H1 (cell line): ENCODE measurements at regions not wholly inside any gene's neighbourhood (a gene's known extent, or its start where the extent isn't known, plus 50 kb on each side); places are given as distances from the start of the nearest gene placed in this dataset.

Experiments
- CTCF ChIA-PET: fragments of 300-600 bp; sonication (Branson Sonifier 250); formaldehyde crosslinking; loops from one replicate; lab custom pipeline; 2021; ENCODE audit not compliant: partially characterized antibody; lab: Charles Lee
- POLR2A ChIA-PET: fragments of 300-600 bp; sonication (Branson Sonifier 250); formaldehyde crosslinking; loops from one replicate; lab custom pipeline; 2021; ENCODE audit warnings: inconsistent platforms; ENCODE audit not compliant: partially characterized antibody; lab: Charles Lee
- DNase-seq, 2 experiments: peaks; one replicate each; pipeline versions ENCODE4 v3.0.0 to v3.0.0-alpha.2; 2010 to 2022; ENCODE audit warnings: low spot score in 2 of 2, low read depth in 1 of 2, mixed read lengths in 1 of 2
- FAIRE-seq: peaks from 2 replicates; lab custom pipeline; 2011; peaks lifted over from hg19 to GRCh38; lab: Jason Lieb, UNC
- H2AFZ ChIP-seq: 2 replicates; pipeline ENCODE4 v1.8.1; 2012; ENCODE audit warnings: low read length, inconsistent platforms
- H2AK5ac ChIP-seq: 2 replicates; pipeline ENCODE4 v1.6.1; 2013; ENCODE audit warnings: low read depth, low read length
- H2BK120ac ChIP-seq: replicated peaks from 2 replicates; pipeline ENCODE3; 2013; ENCODE audit warnings: low read depth, low read length, inconsistent platforms
- H2BK12ac ChIP-seq: 2 replicates; pipeline ENCODE4 v1.6.1; 2013; ENCODE audit warnings: low read depth, low read length
- H2BK15ac ChIP-seq: 2 replicates; pipeline ENCODE4 v1.6.1; 2013; ENCODE audit warnings: low read length
- H2BK20ac ChIP-seq: 2 replicates; pipeline ENCODE4 v1.6.1; 2013; ENCODE audit warnings: low read length
- H2BK5ac ChIP-seq: 2 replicates; pipeline ENCODE4 v1.6.1; 2013; ENCODE audit warnings: low read depth, low read length
- H3K14ac ChIP-seq: 2 replicates; pipeline ENCODE4 v1.6.1; 2013; ENCODE audit warnings: inconsistent platforms; ENCODE audit not compliant: insufficient read length
- H3K18ac ChIP-seq: 2 replicates; pipeline ENCODE4 v1.6.1; 2013; ENCODE audit warnings: low read length; ENCODE audit errors: extremely low read depth
- H3K23ac ChIP-seq: 2 replicates; pipeline ENCODE4 v1.6.1; 2013; ENCODE audit warnings: inconsistent platforms; ENCODE audit not compliant: insufficient read length
- H3K23me2 ChIP-seq: 2 replicates; pipeline ENCODE4 v1.6.1; 2013; ENCODE audit warnings: low read depth, low read length
- H3K27ac ChIP-seq: 2 replicates; pipeline ENCODE4 v1.6.1; 2011; ENCODE audit warnings: low read depth, low read length, inconsistent platforms
- H3K27me3 ChIP-seq, 4 experiments: replicated peaks in 1 of 4; 1 replicate in 1 of 4; 2 replicates in 3 of 4; pipeline versions ENCODE4 v1.6.1 to v1.8.1; 2011 to 2013; ENCODE audit warnings: low read length in 3 of 4, mild to moderate bottlenecking in 3 of 4, inconsistent platforms in 2 of 4, mixed read lengths in 2 of 4, moderate library complexity in 1 of 4; ENCODE audit not compliant: control insufficient read depth in 3 of 4, insufficient read depth in 3 of 4; ENCODE audit errors: extremely low read depth in 1 of 4
- H3K36me3 ChIP-seq, 4 experiments: 2 replicates each; pipeline versions ENCODE4 v1.6.1 to v1.8.1; 2011 to 2013; ENCODE audit warnings: mild to moderate bottlenecking in 4 of 4, low read length in 3 of 4, moderate library complexity in 2 of 4, control low read depth in 1 of 4, inconsistent platforms in 1 of 4; ENCODE audit not compliant: insufficient read depth in 4 of 4, control insufficient read depth in 2 of 4
- H3K4ac ChIP-seq: replicated peaks from 2 replicates; pipeline ENCODE3; 2013; ENCODE audit warnings: low read length, low read depth, mixed read lengths, inconsistent platforms; ENCODE audit not compliant: insufficient read length
- H3K4me1 ChIP-seq, 4 experiments: replicated peaks in 1 of 4; 1 replicate in 1 of 4; 2 replicates in 3 of 4; pipeline versions ENCODE4 v1.6.1 to v1.8.1; 2011 to 2013; ENCODE audit warnings: low read length in 3 of 4, inconsistent platforms in 2 of 4, mixed read lengths in 1 of 4; ENCODE audit not compliant: insufficient read depth in 4 of 4, control insufficient read depth in 3 of 4
- H3K4me2 ChIP-seq, 2 experiments: 2 replicates each; pipeline versions ENCODE4 v1.6.1 to v1.8.1; 2011 to 2013; ENCODE audit warnings: low read depth in 2 of 2, low read length in 2 of 2, control low read depth in 1 of 2, inconsistent platforms in 1 of 2, mild to moderate bottlenecking in 1 of 2; ENCODE audit not compliant: insufficient read depth in 1 of 2
- H3K4me3 ChIP-seq, 4 experiments: fragments of 200-600, 300-600 bp in 1 of 4; sonication (generic), shearing (Covaris generic), sonication (Bioruptor Twin) in 1 of 4; 2 replicates each; pipeline versions ENCODE4 v1.5.1 to v1.8.1; 2011 to 2016; ENCODE audit warnings: low read length in 4 of 4, low read depth in 3 of 4, control low read depth in 2 of 4, inconsistent platforms in 2 of 4, mild to moderate bottlenecking in 2 of 4, mixed read lengths in 1 of 4, moderate library complexity in 1 of 4; ENCODE audit not compliant: insufficient read depth in 2 of 4; ENCODE audit errors: extremely low read depth in 1 of 4
- H3K56ac ChIP-seq: replicated peaks from 2 replicates; pipeline ENCODE3; 2013; ENCODE audit warnings: low read depth, mild to moderate bottlenecking, mixed read lengths, low read length, inconsistent platforms; ENCODE audit not compliant: insufficient read length
- H3K79me1 ChIP-seq: 2 replicates; pipeline ENCODE4 v1.6.1; 2013; ENCODE audit warnings: low read depth, low read length, control low read depth
- H3K79me2 ChIP-seq, 2 experiments: 2 replicates each; pipeline versions ENCODE4 v1.6.1 to v1.8.1; 2012 to 2013; ENCODE audit warnings: low read length in 2 of 2, mild to moderate bottlenecking in 2 of 2, inconsistent platforms in 1 of 2; ENCODE audit not compliant: insufficient read depth in 2 of 2, control insufficient read depth in 1 of 2
- H3K9ac ChIP-seq, 4 experiments: replicated peaks in 1 of 4; 1 replicate in 1 of 4; 2 replicates in 3 of 4; pipeline versions ENCODE4 v1.6.1 to v1.8.1; 2011 to 2013; ENCODE audit warnings: low read depth in 3 of 4, low read length in 3 of 4, control low read depth in 2 of 4, mild to moderate bottlenecking in 2 of 4, moderate library complexity in 2 of 4, inconsistent platforms in 1 of 4; ENCODE audit errors: extremely low read depth in 1 of 4
- H3K9me3 ChIP-seq, 2 experiments: 2 replicates each; pipeline versions ENCODE4 v1.6.1 to v1.8.1; 2012 to 2013; ENCODE audit warnings: mild to moderate bottlenecking in 2 of 2, moderate library complexity in 2 of 2, control low read depth in 1 of 2, inconsistent platforms in 1 of 2, low read depth in 1 of 2, low read length in 1 of 2, mixed read lengths in 1 of 2; ENCODE audit not compliant: insufficient read depth in 2 of 2
- H4K20me1 ChIP-seq, 2 experiments: replicated peaks in 1 of 2; 2 replicates each; pipeline versions ENCODE3 to v1.8.1; 2011 to 2013; ENCODE audit warnings: inconsistent platforms in 2 of 2, low read length in 2 of 2, mild to moderate bottlenecking in 1 of 2; ENCODE audit not compliant: insufficient read depth in 2 of 2, control insufficient read depth in 1 of 2
- H4K5ac ChIP-seq: 2 replicates; pipeline ENCODE4 v1.6.1; 2013; ENCODE audit warnings: low read length, low read depth, mixed read lengths, inconsistent platforms; ENCODE audit not compliant: insufficient read length
- H4K8ac ChIP-seq: 2 replicates; pipeline ENCODE4 v1.8.0; 2013; ENCODE audit warnings: mild to moderate bottlenecking, moderate library complexity, low read length, inconsistent platforms; ENCODE audit not compliant: insufficient read depth; ENCODE audit errors: extremely low read depth
- H4K91ac ChIP-seq: replicated peaks from 2 replicates; pipeline ENCODE3; 2013; ENCODE audit warnings: low read length, mixed read lengths, inconsistent platforms; ENCODE audit not compliant: insufficient read length
- CHD2 ChIP-seq: IDR thresholded peaks from 2 replicates; pipeline ENCODE4 v1.6.1; 2012; ENCODE audit warnings: low read length, improper control_type of control experiment
- KDM1A ChIP-seq: fragments of 200-600, 300-600 bp; sonication (generic); IDR thresholded peaks from 2 replicates; pipeline ENCODE4 v1.7.1; 2016; ENCODE audit warnings: mild to moderate bottlenecking, low read length, borderline replicate concordance
- RFX5 ChIP-seq: IDR thresholded peaks from 2 replicates; pipeline ENCODE4 v1.6.1; 2011; ENCODE audit warnings: low read depth, low read length, improper control_type of control experiment, borderline replicate concordance
- SIX5 ChIP-seq: IDR thresholded peaks from 2 replicates; pipeline ENCODE4 v1.6.1; 2011; ENCODE audit warnings: mild to moderate bottlenecking, low read depth, low read length
- TEAD4 ChIP-seq: IDR thresholded peaks from 2 replicates; pipeline ENCODE4 v1.6.1; 2012; ENCODE audit warnings: low read depth, low read length, inconsistent platforms, mixed read lengths
- WGBS, 2 experiments: shearing (Covaris generic) in 1 of 2; methylation state at CpG; one replicate each; pipeline versions ENCODE4 v1.1.6 to v1.1.7; 2013 to 2015; ENCODE audit warnings: low lambda C conversion rate in 2 of 2, mixed read lengths in 2 of 2, inconsistent platforms in 1 of 2, low coverage in 1 of 2, missing lambda C conversion rate in 1 of 2; ENCODE audit not compliant: insufficient replicate concordance in 2 of 2, insufficient coverage in 1 of 2, insufficient read length in 1 of 2; ENCODE audit errors: extremely low coverage in 1 of 2, missing lambda C conversion rate in 1 of 2; 5-methylcytosine and 5-hydroxymethylcytosine counted together

DNA sequence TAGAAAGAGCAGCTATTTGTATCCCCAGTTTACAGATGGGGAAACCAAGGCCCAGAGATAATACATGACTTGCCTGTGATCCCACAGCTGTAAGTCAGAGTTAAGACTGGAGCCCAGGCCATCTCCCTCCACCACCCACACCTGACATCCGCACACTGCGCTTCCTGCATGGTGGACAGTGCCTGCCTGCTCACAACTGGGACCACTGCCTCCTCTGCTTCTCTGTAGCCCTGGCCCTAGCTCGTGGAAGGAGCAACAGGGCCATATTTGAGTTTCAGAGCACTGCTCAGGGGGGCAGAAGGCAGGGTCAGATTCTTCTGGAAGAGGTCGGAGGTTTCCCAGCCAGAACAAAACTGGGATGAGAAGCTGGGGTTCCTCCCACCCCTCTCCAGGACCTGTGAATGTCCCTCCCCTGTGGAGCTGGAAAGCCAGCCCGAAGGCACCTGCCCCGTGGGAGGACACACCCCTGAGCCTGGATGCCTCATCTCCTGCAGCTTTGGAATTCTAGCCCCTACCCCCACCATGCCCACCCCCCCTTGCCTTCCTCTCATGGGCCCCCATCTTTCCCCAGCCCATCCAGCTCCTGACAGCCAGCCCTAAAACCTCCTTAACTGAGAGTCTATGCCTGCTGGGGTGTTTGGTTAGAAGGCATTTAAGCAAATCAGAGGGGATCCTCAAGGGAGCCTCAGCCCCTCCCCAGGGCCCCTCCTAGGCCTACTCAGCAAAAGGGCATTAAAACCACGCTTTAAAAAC is 100.1 kb downstream of the TPRA1 start:
- no peak overlapping the region for H2BK120ac ChIP-seq
- WGBS, 2 experiments, result 93% methylated on average over 5 of the region's 7 CpGs; no CpG with 5 or more reads in 1 of the 2 experiments
- ChIA-PET POLR2A (no interaction called here), CTCF (interaction anchor here (0.5 to 2.1 kb wide), 6 partner anchors 9 to 582 kb away, joined by 3 to 8 read pairs (median 3); no protein-coding TSS in a partner anchor)
- H4K20me1 ChIP-seq, result no peaks in the 10 kb centered on the region
- no peak overlapping the region for H3K4me2 ChIP-seq
- H3K4me3 ChIP-seq, result no peak overlapping the region
- H3K36me3 ChIP-seq, result peaks cover 0 to 4% (median 2%) of the 10 kb centered on the region in 4 experiments; a peak in 2 of 8 replicates
- no peak overlapping the region for H2AFZ ChIP-seq
- no peak overlapping the region for H3K18ac ChIP-seq
- H3K9ac ChIP-seq, result no peak overlapping the region
- no peak overlapping the region for H2BK12ac ChIP-seq
- H4K91ac ChIP-seq, result no peak overlapping the region
- peaks cover 0 to 4% (median 2%) of the 10 kb centered on the region in 4 experiments; a peak in 2 of 7 replicates for H3K4me1 ChIP-seq
- H3K14ac ChIP-seq, result no peak overlapping the region
- H2BK20ac ChIP-seq, result no peak overlapping the region
- no peaks in the 10 kb centered on the region for H3K79me1 ChIP-seq
- H2BK5ac ChIP-seq, result no peak overlapping the region
- H3K27ac ChIP-seq, result no peak overlapping the region
- H3K4ac ChIP-seq, result no peak overlapping the region
- no peak overlapping the region for H2AK5ac ChIP-seq
- FAIRE-seq (no peak), DNase-seq (peak in 1 of 2 experiments; percentile 30)
- peaks cover 16 to 24% of the 10 kb centered on the region in 2 experiments for H3K9me3 ChIP-seq
- H2BK15ac ChIP-seq, result no peak overlapping the region
- H3K79me2 ChIP-seq, result no peaks in the 10 kb centered on the region
- no peaks in the 10 kb centered on the region for H3K23me2 ChIP-seq
- H3K23ac ChIP-seq, result no peak overlapping the region
- H3K27me3 ChIP-seq, result no peaks in the 10 kb centered on the region
- 0 out of 2 replicates have a peak overlapping the region, but pooled peaks have one; percentile 12 for H4K8ac ChIP-seq
- no peak overlapping the region for H3K56ac ChIP-seq
- no peak overlapping the region for H4K5ac ChIP-seq
- TF ChIP-seq SIX5 (no peak), TEAD4 (no peak), RFX5 (no peak), CHD2 (no peak), KDM1A (no peak)
